Peyer's patch (tissue), 4 donors: ENCODE measurements at regions not wholly inside any gene's neighbourhood (a gene's known extent, or its start where the extent isn't known, plus 50 kb on each side); places are given as distances from the start of the nearest gene placed in this dataset.

ENCODE experiments used
- POLR2A ChIP-seq, 2 donors: fragments of 450-650 bp; IDR thresholded peaks; one replicate each; pipeline ENCODE4 v1.5.1; 2017; ENCODE audit warnings: antibody characterized with exemption in 2 of 2, mild to moderate bottlenecking in 2 of 2, moderate library complexity in 2 of 2
- TF ChIP-seq, protein P1 (sequence below), 6 experiments: fragments of 450-650 bp in 4 of 6; fragments of 200-600 bp in 2 of 6; sonication (generic) in 1 of 6; IDR thresholded peaks; one replicate each; pipeline ENCODE4 v1.5.1; 2017 to 2019; ENCODE audit warnings: antibody characterized with exemption in 6 of 6, mild to moderate bottlenecking in 3 of 6, moderate library complexity in 1 of 6

DNA sequence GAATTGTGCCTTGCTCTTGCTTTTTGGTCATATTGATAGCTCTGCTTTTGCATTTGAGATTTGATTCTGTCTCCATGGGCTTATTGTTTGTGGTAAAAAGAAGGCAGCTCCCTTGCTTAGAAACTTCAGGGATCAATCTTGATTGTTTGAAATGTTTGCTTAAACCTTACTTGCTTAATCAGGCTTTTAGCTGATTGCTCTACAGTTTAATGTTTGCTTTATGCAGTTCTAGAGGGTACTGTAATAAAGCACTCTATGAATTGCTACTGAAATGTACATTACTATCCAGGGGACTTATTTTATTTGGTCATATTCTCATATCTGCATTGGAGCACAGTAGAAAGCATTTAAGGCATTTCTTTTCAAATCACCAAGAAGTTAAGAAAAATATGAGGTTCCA, 545.4 kb upstream of the HS3ST5 start:
- TF ChIP-seq, protein P1, sequence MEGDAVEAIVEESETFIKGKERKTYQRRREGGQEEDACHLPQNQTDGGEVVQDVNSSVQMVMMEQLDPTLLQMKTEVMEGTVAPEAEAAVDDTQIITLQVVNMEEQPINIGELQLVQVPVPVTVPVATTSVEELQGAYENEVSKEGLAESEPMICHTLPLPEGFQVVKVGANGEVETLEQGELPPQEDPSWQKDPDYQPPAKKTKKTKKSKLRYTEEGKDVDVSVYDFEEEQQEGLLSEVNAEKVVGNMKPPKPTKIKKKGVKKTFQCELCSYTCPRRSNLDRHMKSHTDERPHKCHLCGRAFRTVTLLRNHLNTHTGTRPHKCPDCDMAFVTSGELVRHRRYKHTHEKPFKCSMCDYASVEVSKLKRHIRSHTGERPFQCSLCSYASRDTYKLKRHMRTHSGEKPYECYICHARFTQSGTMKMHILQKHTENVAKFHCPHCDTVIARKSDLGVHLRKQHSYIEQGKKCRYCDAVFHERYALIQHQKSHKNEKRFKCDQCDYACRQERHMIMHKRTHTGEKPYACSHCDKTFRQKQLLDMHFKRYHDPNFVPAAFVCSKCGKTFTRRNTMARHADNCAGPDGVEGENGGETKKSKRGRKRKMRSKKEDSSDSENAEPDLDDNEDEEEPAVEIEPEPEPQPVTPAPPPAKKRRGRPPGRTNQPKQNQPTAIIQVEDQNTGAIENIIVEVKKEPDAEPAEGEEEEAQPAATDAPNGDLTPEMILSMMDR (IDR thresholded peaks at IDR 0.05) = no peak
- TF ChIP-seq POLR2A (IDR thresholded peaks at IDR 0.05) = no peak
